ENCODE measurements at regions not wholly inside any gene's neighbourhood (a gene's known extent, or its start where the extent isn't known, plus 50 kb on each side); places are given as distances from the start of the nearest gene placed in this dataset.

- no peak for DNase-seq (ENCODE audit: low read depth in 4 of 4, low spot score in 2 of 4)
Measured at GRCh38 chr4:57639561-57640382, 529.6 kb upstream of the IGFBP7 start.

- no peak for DNase-seq (ENCODE audit: low read depth in 4 of 4, low spot score in 2 of 4)
Measured at GRCh38 chr4:57635910-57636309, 525.7 kb upstream of the IGFBP7 start.

- no peak for DNase-seq (ENCODE audit: low read depth in 4 of 4, low spot score in 2 of 4)
Measured at GRCh38 chr4:57633212-57633859, 523.2 kb upstream of the IGFBP7 start.

GRCh38 chr4:57632564-57632963 is 522.4 kb upstream of the IGFBP7 start:
- no peak for DNase-seq (ENCODE audit: low read depth in 4 of 4, low spot score in 2 of 4)

GRCh38 chr4:57631147-57631546 is 521.0 kb upstream of the IGFBP7 start:
- no peak for DNase-seq (ENCODE audit: low read depth in 4 of 4, low spot score in 2 of 4)

GRCh38 chr4:57628004-57628403 is 517.8 kb upstream of the IGFBP7 start:
- no peak for DNase-seq (ENCODE audit: low read depth in 4 of 4, low spot score in 2 of 4)

- no peak for DNase-seq (ENCODE audit: low read depth in 4 of 4, low spot score in 2 of 4)
Measured at GRCh38 chr4:57614257-57614932, 504.2 kb upstream of the IGFBP7 start.

GRCh38 chr4:57612279-57612678 is 502.1 kb upstream of the IGFBP7 start:
- no peak for DNase-seq (ENCODE audit: low read depth in 4 of 4, low spot score in 2 of 4)

GRCh38 chr4:57607566-57608180 is 497.5 kb upstream of the IGFBP7 start:
- DNase-seq (ENCODE audit: low read depth in 4 of 4, low spot score in 2 of 4): peak in 2 of 4 donors; percentile 19 to 36

GRCh38 chr4:57605376-57605775 is 495.2 kb upstream of the IGFBP7 start:
- DNase-seq (ENCODE audit: low read depth in 4 of 4, low spot score in 2 of 4): no peak

- DNase-seq (ENCODE audit: low read depth in 4 of 4, low spot score in 2 of 4): no peak
Measured at GRCh38 chr4:57602141-57602540, 492.0 kb upstream of the IGFBP7 start.

GRCh38 chr4:57591073-57591472 is 480.9 kb upstream of the IGFBP7 start:
- DNase-seq (ENCODE audit: low read depth in 4 of 4, low spot score in 2 of 4): no peak

- DNase-seq (ENCODE audit: low read depth in 4 of 4, low spot score in 2 of 4): no peak
Measured at GRCh38 chr4:57588557-57588956, 478.4 kb upstream of the IGFBP7 start.

- no peak for DNase-seq (ENCODE audit: low read depth in 4 of 4, low spot score in 2 of 4)
Measured at GRCh38 chr4:57580710-57581599, 470.8 kb upstream of the IGFBP7 start.

GRCh38 chr4:57575426-57575825 is 465.2 kb upstream of the IGFBP7 start:
- no peak for DNase-seq (ENCODE audit: low read depth in 4 of 4, low spot score in 2 of 4)

- no peak for DNase-seq (ENCODE audit: low read depth in 4 of 4, low spot score in 2 of 4)
Measured at GRCh38 chr4:57554556-57555092, 444.4 kb upstream of the IGFBP7 start.

GRCh38 chr4:57553728-57554127 is 443.5 kb upstream of the IGFBP7 start:
- DNase-seq (ENCODE audit: low read depth in 4 of 4, low spot score in 2 of 4): no peak

- peak in 3 of 4 donors; percentile 18 to 51 (median 48) for DNase-seq (ENCODE audit: low read depth in 4 of 4, low spot score in 2 of 4)
Measured at GRCh38 chr4:57550198-57550597, 440.0 kb upstream of the IGFBP7 start.

- DNase-seq (ENCODE audit: low read depth in 4 of 4, low spot score in 2 of 4): no peak
Measured at GRCh38 chr4:57548856-57549255, 438.7 kb upstream of the IGFBP7 start.
